ENCODE measurements at regions not wholly inside any gene's neighbourhood (a gene's known extent, or its start where the extent isn't known, plus 50 kb on each side); places are given as distances from the start of the nearest gene placed in this dataset.

- POLR2A ChIA-PET, result no interaction called here
- ATAC-seq (peak; percentile 58 to 60), DNase-seq (peak; percentile 28 to 80 (median 58))
- Mint-ChIP-seq H3K4me1 (peaks cover 0 to 8% (median 0%) of the 10 kb centered on the region in 4 donors), H3K9me3 (peaks cover 0 to 12% (median 0%) of the 10 kb centered on the region in 9 donors), H3K27ac (no peak overlapping the region), H3K4me3 (no peak overlapping the region), H3K27me3 (no peaks in the 10 kb centered on the region), H3K36me3 (no peaks in the 10 kb centered on the region)
These were observed 474.5 kb downstream of the PTPRC start for GRCh38 chr1:199113265-199113869.

- POLR2A ChIA-PET, result no interaction called here
- Mint-ChIP-seq H3K4me1 (peaks cover 0 to 8% (median 0%) of the 10 kb centered on the region in 4 donors), H3K27me3 (no peaks in the 10 kb centered on the region), H3K9me3 (peaks cover 0 to 3% (median 0%) of the 10 kb centered on the region in 9 donors), H3K36me3 (no peaks in the 10 kb centered on the region), H3K27ac (no peak overlapping the region), H3K4me3 (no peak overlapping the region)
- ATAC-seq, result no peak
- DNase-seq, result no peak
These were observed 477.6 kb downstream of the PTPRC start for GRCh38 chr1:199116488-199116887.

DNA sequence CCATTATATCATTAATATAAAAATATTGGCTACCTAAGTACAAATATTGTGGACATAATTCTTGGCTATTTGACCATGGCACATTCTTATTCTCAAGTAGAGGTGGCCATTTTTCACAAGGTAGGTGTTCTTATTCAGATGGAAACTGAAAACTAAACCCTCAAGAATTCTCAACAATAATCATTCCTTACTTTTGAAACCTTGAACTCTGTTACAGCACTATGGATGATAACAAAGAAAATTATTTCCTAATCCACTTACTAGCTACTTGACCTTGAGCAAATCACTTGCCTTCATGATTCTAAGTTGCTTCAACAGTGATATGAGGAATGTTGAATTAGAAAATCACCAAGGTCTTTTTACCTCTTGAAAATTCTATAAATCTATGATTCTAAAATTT is 482.2 kb downstream of the PTPRC start:
- no peaks in the 10 kb centered on the region for H3K27me3 Mint-ChIP-seq
- H3K36me3 Mint-ChIP-seq, result no peaks in the 10 kb centered on the region
- no peak overlapping the region for H3K27ac Mint-ChIP-seq
- POLR2A ChIA-PET, result no interaction called here
- H3K9me3 Mint-ChIP-seq, result no peaks in the 10 kb centered on the region
- DNase-seq, result no peak
- H3K4me3 Mint-ChIP-seq, result no peak overlapping the region
- no peak for ATAC-seq
- peaks cover 2 to 7% (median 5%) of the 10 kb centered on the region in 4 donors for H3K4me1 Mint-ChIP-seq

DNA sequence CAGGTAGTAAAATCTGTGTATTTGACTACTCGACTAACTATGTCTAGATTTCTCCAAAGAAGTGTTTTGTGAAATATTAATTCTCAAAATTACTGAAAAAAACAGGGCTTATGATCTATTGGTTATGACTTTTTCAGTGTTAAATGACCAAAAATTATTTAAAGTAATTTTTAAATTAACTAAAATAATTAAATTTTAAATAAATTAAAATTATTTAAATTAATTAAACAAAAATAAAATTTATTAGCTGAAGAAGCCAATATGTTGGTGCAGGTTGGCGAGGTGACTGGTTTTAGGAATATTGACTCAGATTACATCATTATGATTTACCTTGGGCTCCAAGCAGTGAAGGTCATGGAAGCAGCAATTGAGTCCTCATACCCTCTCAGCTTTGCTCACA is 483.2 kb downstream of the PTPRC start:
- no peaks in the 10 kb centered on the region for H3K9me3 Mint-ChIP-seq
- peaks cover 2 to 7% (median 5%) of the 10 kb centered on the region in 4 donors for H3K4me1 Mint-ChIP-seq
- no peaks in the 10 kb centered on the region for H3K27me3 Mint-ChIP-seq
- no peak overlapping the region for H3K4me3 Mint-ChIP-seq
- DNase-seq (no peak), ATAC-seq (no peak)
- POLR2A ChIA-PET, result no interaction called here
- no peaks in the 10 kb centered on the region for H3K36me3 Mint-ChIP-seq
- no peak overlapping the region for H3K27ac Mint-ChIP-seq

GRCh38 chr1:199122532-199123311 is 483.9 kb downstream of the PTPRC start:
- Mint-ChIP-seq H3K9me3 (no peaks in the 10 kb centered on the region), H3K4me1 (peaks cover 2 to 7% (median 5%) of the 10 kb centered on the region in 4 donors), H3K4me3 (no peak overlapping the region), H3K36me3 (no peaks in the 10 kb centered on the region), H3K27me3 (no peaks in the 10 kb centered on the region), H3K27ac (no peak overlapping the region)
- no peak for ATAC-seq
- POLR2A ChIA-PET, result no interaction called here
- DNase-seq, result no peak

DNA sequence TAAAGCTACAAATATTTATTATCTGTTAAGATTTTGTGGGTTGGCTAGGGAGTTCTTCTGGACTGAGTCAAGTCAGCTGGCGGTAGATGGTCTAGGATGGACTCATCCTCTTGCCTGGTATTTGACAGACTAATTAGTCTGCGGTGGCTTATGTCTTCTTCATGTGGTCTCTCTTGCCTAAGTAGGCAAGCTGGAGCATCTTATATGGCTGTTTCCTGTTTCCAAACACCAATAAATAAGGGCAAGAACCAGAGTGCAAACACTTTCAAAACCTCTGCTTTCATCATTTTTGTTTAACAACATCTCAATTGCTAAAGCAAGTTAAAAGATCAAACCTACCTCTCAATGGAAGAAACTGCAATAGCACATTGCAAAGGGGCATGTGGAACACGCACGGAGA is 484.8 kb downstream of the PTPRC start:
- POLR2A ChIA-PET, result no interaction called here
- peak in 1 of 10 donors; percentile 10 for DNase-seq
- Mint-ChIP-seq H3K27me3 (no peaks in the 10 kb centered on the region), H3K27ac (no peak overlapping the region), H3K9me3 (no peaks in the 10 kb centered on the region), H3K4me1 (peaks cover 2 to 7% (median 5%) of the 10 kb centered on the region in 4 donors), H3K4me3 (no peak overlapping the region), H3K36me3 (no peaks in the 10 kb centered on the region)
- ATAC-seq, result no peak

DNA sequence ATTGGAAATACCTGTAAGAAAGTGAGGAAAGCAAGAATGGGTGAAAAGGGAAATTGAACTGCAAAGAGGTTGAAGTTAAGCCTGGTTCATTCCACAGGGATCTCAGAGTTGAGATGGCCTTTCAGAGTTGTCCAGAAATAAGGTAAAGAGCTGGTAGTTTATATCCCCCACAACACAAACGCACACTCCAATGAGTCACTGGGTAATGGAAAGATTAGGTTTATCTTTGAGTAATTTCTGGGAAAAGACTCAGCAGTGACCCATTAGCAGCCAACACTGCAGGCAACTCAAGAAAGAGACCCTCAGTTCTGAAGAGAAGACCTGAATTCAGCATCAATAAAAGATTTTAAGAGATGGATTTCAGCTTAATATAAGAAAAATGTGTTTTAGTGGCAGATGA is 485.5 kb downstream of the PTPRC start:
- ATAC-seq, result no peak
- POLR2A ChIA-PET, result no interaction called here

GRCh38 chr1:199129247-199129646 is 490.4 kb downstream of the PTPRC start:
- H3K27me3 Mint-ChIP-seq, result no peaks in the 10 kb centered on the region
- no peak for DNase-seq
- no peaks in the 10 kb centered on the region for H3K4me1 Mint-ChIP-seq
- H3K36me3 Mint-ChIP-seq, result no peaks in the 10 kb centered on the region
- H3K27ac Mint-ChIP-seq, result no peak overlapping the region
- H3K9me3 Mint-ChIP-seq, result peaks cover 0 to 9% (median 0%) of the 10 kb centered on the region in 9 donors
- H3K4me3 Mint-ChIP-seq, result no peak overlapping the region
- ATAC-seq, result no peak
- POLR2A ChIA-PET, result no interaction called here

More for the DNA sequence above, 485.5 kb downstream of the PTPRC start:
- H3K4me3 Mint-ChIP-seq, result no peak overlapping the region
- H3K9me3 Mint-ChIP-seq, result no peaks in the 10 kb centered on the region
- H3K36me3 Mint-ChIP-seq, result no peaks in the 10 kb centered on the region
- DNase-seq, result no peak
- no peaks in the 10 kb centered on the region for H3K27me3 Mint-ChIP-seq
- no peak overlapping the region for H3K27ac Mint-ChIP-seq
- H3K4me1 Mint-ChIP-seq, result peaks cover 2 to 7% (median 5%) of the 10 kb centered on the region in 4 donors

GRCh38 chr1:199132006-199132405 is 493.2 kb downstream of the PTPRC start:
- DNase-seq (no peak), ATAC-seq (no peak)
- peaks cover 0 to 9% (median 0%) of the 10 kb centered on the region in 9 donors for H3K9me3 Mint-ChIP-seq

DNA sequence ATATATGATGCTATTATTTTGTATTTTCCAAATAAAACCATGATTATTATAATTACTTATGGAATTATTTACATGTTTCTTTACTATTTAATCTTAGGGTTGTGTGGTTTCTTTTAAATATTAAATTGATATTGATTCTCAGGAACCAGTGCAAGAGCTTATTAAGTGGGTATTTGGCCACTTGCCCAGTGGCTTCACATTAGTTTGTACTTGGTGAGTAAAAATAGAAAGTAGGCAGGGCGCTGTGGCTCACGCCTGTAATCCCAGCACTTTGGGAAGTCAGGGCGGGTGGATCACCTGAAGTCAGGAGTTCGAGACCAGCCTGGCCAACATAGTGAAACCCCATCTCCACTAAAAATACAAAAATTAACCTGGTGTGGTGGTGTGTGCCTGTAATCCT is 497.1 kb downstream of the PTPRC start:
- Mint-ChIP-seq H3K27ac (no peak overlapping the region), H3K36me3 (no peaks in the 10 kb centered on the region), H3K4me1 (peaks cover 0 to 6% (median 2%) of the 10 kb centered on the region in 4 donors), H3K9me3 (peaks cover 0 to 9% (median 0%) of the 10 kb centered on the region in 9 donors), H3K27me3 (peaks cover 0 to under 1% (median 0%) of the 10 kb centered on the region in 5 donors), H3K4me3 (no peak overlapping the region)
- POLR2A ChIA-PET, result interaction anchor here (0.6 kb wide), 1 partner anchor 737 kb away, joined by 7 read pairs; no protein-coding TSS in a partner anchor
- ATAC-seq (no peak), DNase-seq (no peak)

More at GRCh38 chr1:199132006-199132405, 493.2 kb downstream of the PTPRC start:
- Mint-ChIP-seq H3K27ac (no peak overlapping the region), H3K4me1 (no peaks in the 10 kb centered on the region), H3K27me3 (no peaks in the 10 kb centered on the region), H3K4me3 (no peak overlapping the region), H3K36me3 (no peaks in the 10 kb centered on the region)
- POLR2A ChIA-PET, result no interaction called here

DNA sequence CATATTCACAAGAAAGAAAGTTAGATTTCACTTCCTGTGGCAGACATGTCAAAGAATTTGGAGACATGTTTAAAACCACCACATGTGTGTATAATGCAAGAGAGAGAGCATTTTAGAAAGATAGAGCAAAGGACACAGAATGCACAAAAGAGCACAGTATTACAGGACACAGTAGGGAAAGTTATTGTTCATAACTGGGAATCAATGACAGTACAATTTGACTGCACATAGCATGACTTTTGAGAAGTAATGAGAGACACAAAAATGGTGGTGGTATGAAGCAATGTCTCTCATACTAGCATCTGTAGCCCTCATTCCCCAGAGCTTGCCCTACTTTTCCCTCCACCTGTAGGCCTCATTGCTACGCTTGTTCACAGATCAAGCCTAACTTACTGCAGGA is 499.2 kb downstream of the PTPRC start:
- no peaks in the 10 kb centered on the region for H3K36me3 Mint-ChIP-seq
- no peak for ATAC-seq
- peaks cover 0 to 5% (median 2%) of the 10 kb centered on the region in 5 donors for H3K27me3 Mint-ChIP-seq
- POLR2A ChIA-PET, result no interaction called here
- H3K4me1 Mint-ChIP-seq, result peaks cover 0 to 6% (median 2%) of the 10 kb centered on the region in 4 donors
- H3K27ac Mint-ChIP-seq, result peak overlapping the region in 1 of 10 donors; percentile 61
- DNase-seq, result no peak
- H3K4me3 Mint-ChIP-seq, result no peak overlapping the region
- H3K9me3 Mint-ChIP-seq, result no peaks in the 10 kb centered on the region

DNA sequence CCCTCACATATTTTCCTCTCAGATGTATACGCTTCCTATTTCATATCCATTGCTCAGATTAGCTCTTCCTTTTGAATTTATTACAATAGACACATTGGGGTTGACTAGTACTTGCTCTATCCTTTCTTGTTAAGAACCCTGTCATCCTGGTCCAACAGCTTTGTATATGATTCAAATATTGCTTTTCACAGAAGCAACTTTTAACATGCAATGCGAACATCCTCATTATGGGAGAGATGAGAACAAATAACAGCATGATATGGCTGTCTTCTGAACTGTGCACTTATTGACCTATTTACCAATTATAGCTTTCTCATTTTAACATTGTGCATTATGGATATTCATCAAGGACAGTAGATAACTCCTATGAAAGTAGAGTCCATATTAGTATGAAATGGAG is 510.8 kb downstream of the PTPRC start:
- Mint-ChIP-seq H3K36me3 (no peaks in the 10 kb centered on the region), H3K4me3 (no peak overlapping the region), H3K27me3 (peaks cover 0 to 8% (median 2%) of the 10 kb centered on the region in 5 donors), H3K9me3 (no peaks in the 10 kb centered on the region), H3K4me1 (peaks cover 0 to 2% (median 0%) of the 10 kb centered on the region in 4 donors), H3K27ac (no peak overlapping the region)
- no peak for DNase-seq
- POLR2A ChIA-PET, result no interaction called here
- no peak for ATAC-seq

DNA sequence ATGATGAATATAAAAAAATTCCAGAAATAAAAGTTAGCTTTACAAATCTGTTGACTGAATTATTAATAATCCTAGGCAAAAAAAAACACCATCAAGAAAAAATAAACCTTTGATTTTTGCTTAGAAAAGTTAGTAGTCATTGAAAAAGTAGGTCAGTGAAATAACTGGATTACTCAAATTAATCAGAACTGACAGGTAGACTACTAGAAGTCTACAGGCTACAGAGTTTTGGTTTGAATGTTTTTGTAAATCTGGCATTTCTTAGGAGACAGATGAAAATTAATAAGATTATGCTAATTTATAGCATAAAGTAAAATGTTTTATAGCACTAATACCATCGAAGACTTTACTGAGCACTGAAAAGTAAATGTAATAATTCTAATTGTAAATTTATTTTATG is 511.9 kb downstream of the PTPRC start:
- peaks cover 0 to under 1% (median 0%) of the 10 kb centered on the region in 3 donors for H3K36me3 Mint-ChIP-seq
- H3K4me1 Mint-ChIP-seq, result peaks cover 0 to 2% (median 0%) of the 10 kb centered on the region in 4 donors
- DNase-seq, result no peak
- H3K9me3 Mint-ChIP-seq, result no peaks in the 10 kb centered on the region
- H3K27ac Mint-ChIP-seq, result no peak overlapping the region
- POLR2A ChIA-PET, result no interaction called here
- H3K27me3 Mint-ChIP-seq, result peaks cover 0 to 9% (median 0%) of the 10 kb centered on the region in 5 donors
- ATAC-seq, result no peak
- no peak overlapping the region for H3K4me3 Mint-ChIP-seq
